OCI-LY3 (cell line): ENCODE measurements at regions not wholly inside any gene's neighbourhood (a gene's known extent, or its start where the extent isn't known, plus 50 kb on each side); places are given as distances from the start of the nearest gene placed in this dataset.

Source experiments
- H2AFZ ChIP-seq: fragments of 200-600, 300-600 bp; shearing (Covaris generic); 2 replicates; pipeline ENCODE4 v1.6.0; 2014; ENCODE audit warnings: antibody characterized with exemption, low read depth, low read length
- H3K27ac ChIP-seq: fragments of 200-600, 300-600 bp; sonication (generic); 2 replicates; pipeline ENCODE4 v1.5.1; 2014; ENCODE audit warnings: mild to moderate bottlenecking, low read length, moderate library complexity, mixed read lengths
- H3K27me3 ChIP-seq: fragments of 200-600, 300-600 bp; sonication (generic); 2 replicates; pipeline ENCODE4 v1.6.1; 2014; ENCODE audit warnings: low read depth, low read length, mixed read lengths
- H3K36me3 ChIP-seq: fragments of 200-600, 300-600 bp; sonication (generic); replicated peaks from 2 replicates; pipeline ENCODE3; 2014; ENCODE audit warnings: low read depth, low read length, mixed read lengths
- H3K4me1 ChIP-seq: fragments of 300-600, 200-600 bp; sonication (generic); 2 replicates; pipeline ENCODE4 v1.6.1; 2014; ENCODE audit warnings: low read length, mixed read lengths
- H3K4me2 ChIP-seq: fragments of 200-600, 300-600 bp; sonication (generic); 2 replicates; pipeline ENCODE4 v1.6.1; 2014; ENCODE audit warnings: low read length, mixed read lengths
- H3K4me3 ChIP-seq: fragments of 300-600, 200-600 bp; sonication (generic); 2 replicates; pipeline ENCODE4 v1.5.1; 2014; ENCODE audit warnings: antibody characterized with exemption, mild to moderate bottlenecking, low read length, moderate library complexity
- H3K79me2 ChIP-seq: fragments of 300-600, 200-600 bp; shearing (Covaris generic); 2 replicates; pipeline ENCODE4 v1.6.1; 2014; ENCODE audit warnings: mild to moderate bottlenecking, low read length, mixed read lengths
- H3K9ac ChIP-seq: fragments of 300-600, 200-600 bp; shearing (Covaris generic); 2 replicates; pipeline ENCODE4 v1.6.0; 2014; ENCODE audit warnings: mild to moderate bottlenecking, low read length, moderate library complexity
- H3K9me3 ChIP-seq: fragments of 200-600, 300-600 bp; shearing (Covaris generic); 2 replicates; pipeline ENCODE4 v1.6.1; 2014; ENCODE audit warnings: low read length, mixed read lengths; ENCODE audit not compliant: insufficient read depth
- H4K20me1 ChIP-seq: fragments of 200-600, 300-600 bp; sonication (generic); 2 replicates; pipeline ENCODE4 v1.6.1; 2016; ENCODE audit warnings: low read length, mixed read lengths; ENCODE audit not compliant: insufficient read depth
- CTCF ChIP-seq: fragments of 200-600, 300-600 bp; sonication (generic); IDR thresholded peaks from 2 replicates; pipeline ENCODE4 v1.5.1; 2014; ENCODE audit warnings: antibody characterized with exemption, low read length, low read depth
- EZH2phosphoT487 ChIP-seq: fragments of 200-600 bp; shearing (Covaris generic); IDR thresholded peaks from 2 replicates; pipeline ENCODE4 v1.6.1; 2018; ENCODE audit warnings: antibody characterized with exemption, mixed run types, low read depth

GRCh38 chr12:59014885-59015284, 94.6 kb upstream of the LRIG3 start:
- Histone ChIP-seq H4K20me1 (no peaks in the 10 kb centered on the region), H2AFZ (no peak overlapping the region), H3K27me3 (no peaks in the 10 kb centered on the region), H3K9ac (no peak overlapping the region), H3K9me3 (no peaks in the 10 kb centered on the region), H3K27ac (no peak overlapping the region), H3K4me3 (no peak overlapping the region), H3K4me1 (no peaks in the 10 kb centered on the region), H3K79me2 (no peaks in the 10 kb centered on the region), H3K4me2 (no peak overlapping the region), H3K36me3 (no peaks in the 10 kb centered on the region)
- no peak for TF ChIP-seq CTCF

- H3K9me3 ChIP-seq, result no peaks in the 10 kb centered on the region
- no peak overlapping the region for H2AFZ ChIP-seq
- no peak for TF ChIP-seq CTCF
- TF ChIP-seq EZH2phosphoT487, result no peak
- H3K4me2 ChIP-seq, result no peak overlapping the region
- no peaks in the 10 kb centered on the region for H3K79me2 ChIP-seq
- no peaks in the 10 kb centered on the region for H4K20me1 ChIP-seq
- H3K27ac ChIP-seq, result no peak overlapping the region
- no peaks in the 10 kb centered on the region for H3K4me1 ChIP-seq
- H3K36me3 ChIP-seq, result no peaks in the 10 kb centered on the region
- no peaks in the 10 kb centered on the region for H3K27me3 ChIP-seq
- no peak overlapping the region for H3K4me3 ChIP-seq
- no peak overlapping the region for H3K9ac ChIP-seq
Measured at GRCh38 chr12:59010941-59011340, 90.6 kb upstream of the LRIG3 start.

- Histone ChIP-seq H3K27ac (no peak overlapping the region), H2AFZ (no peak overlapping the region), H3K9ac (no peak overlapping the region), H3K4me2 (no peak overlapping the region), H3K4me1 (no peaks in the 10 kb centered on the region), H3K4me3 (no peak overlapping the region), H3K9me3 (no peaks in the 10 kb centered on the region), H3K79me2 (no peaks in the 10 kb centered on the region), H4K20me1 (no peaks in the 10 kb centered on the region), H3K36me3 (no peaks in the 10 kb centered on the region), H3K27me3 (no peaks in the 10 kb centered on the region)
- TF ChIP-seq CTCF (no peak), EZH2phosphoT487 (no peak)
Measured at GRCh38 chr12:59010118-59010517, 89.8 kb upstream of the LRIG3 start.

- Histone ChIP-seq H3K79me2 (no peaks in the 10 kb centered on the region), H3K27ac (no peak overlapping the region), H3K4me3 (no peak overlapping the region), H3K27me3 (no peaks in the 10 kb centered on the region), H3K4me1 (no peaks in the 10 kb centered on the region), H3K36me3 (no peaks in the 10 kb centered on the region), H3K9ac (no peak overlapping the region), H4K20me1 (no peaks in the 10 kb centered on the region), H3K4me2 (no peak overlapping the region), H3K9me3 (no peaks in the 10 kb centered on the region), H2AFZ (no peak overlapping the region)
- TF ChIP-seq EZH2phosphoT487 (no peak), CTCF (no peak)
Measured at GRCh38 chr12:59007620-59008019, 87.3 kb upstream of the LRIG3 start.
